Testis (tissue), 2 donors: ENCODE measurements at regions not wholly inside any gene's neighbourhood (a gene's known extent, or its start where the extent isn't known, plus 50 kb on each side); places are given as distances from the start of the nearest gene placed in this dataset.
"Not testable (repeated sequence)": the region's sequence is repeated elsewhere in the genome, so short reads cannot be mapped to it uniquely, and the experiment has no call there.

Experiments used
- POLR2A ChIP-seq: fragments of 450-650 bp; IDR thresholded peaks from one replicate; pipeline ENCODE4 v1.6.1; 2017; ENCODE audit warnings: antibody characterized with exemption, mild to moderate bottlenecking, moderate library complexity
- TF ChIP-seq, protein P1 (sequence below), 3 experiments: fragments of 450-650 bp in 2 of 3; fragments of 200-600 bp in 1 of 3; sonication (generic) in 1 of 3; IDR thresholded peaks; one replicate each; pipeline ENCODE4 v1.5.1; 2016 to 2019; ENCODE audit warnings: antibody characterized with exemption in 3 of 3, mild to moderate bottlenecking in 2 of 3, moderate library complexity in 1 of 3

DNA sequence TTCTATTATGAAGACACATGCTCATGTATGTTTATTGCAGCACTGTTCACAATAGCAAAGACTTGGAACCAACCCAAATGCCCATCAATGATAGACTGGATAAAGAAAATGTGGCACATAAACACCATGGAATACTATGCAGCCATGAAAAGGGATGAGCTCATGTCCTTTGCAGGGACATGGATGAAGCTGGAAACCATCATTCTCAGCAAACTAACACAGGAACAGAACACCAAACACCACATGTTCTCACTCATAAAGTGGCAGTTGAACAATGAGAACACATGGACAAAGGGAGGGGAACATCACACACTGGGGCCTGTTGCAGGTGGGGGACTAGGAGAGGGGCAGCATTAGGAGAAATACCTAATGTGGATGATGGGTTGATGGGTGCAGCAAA is 77.9 kb upstream of the BCHE start:
- TF ChIP-seq, protein P1, sequence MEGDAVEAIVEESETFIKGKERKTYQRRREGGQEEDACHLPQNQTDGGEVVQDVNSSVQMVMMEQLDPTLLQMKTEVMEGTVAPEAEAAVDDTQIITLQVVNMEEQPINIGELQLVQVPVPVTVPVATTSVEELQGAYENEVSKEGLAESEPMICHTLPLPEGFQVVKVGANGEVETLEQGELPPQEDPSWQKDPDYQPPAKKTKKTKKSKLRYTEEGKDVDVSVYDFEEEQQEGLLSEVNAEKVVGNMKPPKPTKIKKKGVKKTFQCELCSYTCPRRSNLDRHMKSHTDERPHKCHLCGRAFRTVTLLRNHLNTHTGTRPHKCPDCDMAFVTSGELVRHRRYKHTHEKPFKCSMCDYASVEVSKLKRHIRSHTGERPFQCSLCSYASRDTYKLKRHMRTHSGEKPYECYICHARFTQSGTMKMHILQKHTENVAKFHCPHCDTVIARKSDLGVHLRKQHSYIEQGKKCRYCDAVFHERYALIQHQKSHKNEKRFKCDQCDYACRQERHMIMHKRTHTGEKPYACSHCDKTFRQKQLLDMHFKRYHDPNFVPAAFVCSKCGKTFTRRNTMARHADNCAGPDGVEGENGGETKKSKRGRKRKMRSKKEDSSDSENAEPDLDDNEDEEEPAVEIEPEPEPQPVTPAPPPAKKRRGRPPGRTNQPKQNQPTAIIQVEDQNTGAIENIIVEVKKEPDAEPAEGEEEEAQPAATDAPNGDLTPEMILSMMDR (IDR thresholded peaks at IDR 0.05) = not testable (repeated sequence)
- TF ChIP-seq POLR2A = not testable (repeated sequence)
